Keratinocyte (primary cell): ENCODE measurements at regions not wholly inside any gene's neighbourhood (a gene's known extent, or its start where the extent isn't known, plus 50 kb on each side); places are given as distances from the start of the nearest gene placed in this dataset.

Experiments used
- EZH2 ChIP-seq: IDR thresholded peaks from one replicate; pipeline ENCODE4 v1.6.1; 2012; ENCODE audit warnings: inconsistent platforms, mild to moderate bottlenecking, low read length, moderate library complexity
- TF ChIP-seq, protein P1 (sequence below), 3 experiments: IDR thresholded peaks in 1 of 3; conservative IDR thresholded peaks in 1 of 3; optimal IDR thresholded peaks in 1 of 3; 2 replicates in 2 of 3; 3 replicates in 1 of 3; pipeline versions ENCODE3 to v1.5.1; 2011; ENCODE audit warnings: low read length in 3 of 3, mild to moderate bottlenecking in 3 of 3, moderate library complexity in 2 of 3, control low read depth in 1 of 3, inconsistent platforms in 1 of 3; ENCODE audit not compliant: insufficient read depth in 2 of 3; ENCODE audit errors: extremely low read depth in 1 of 3

DNA sequence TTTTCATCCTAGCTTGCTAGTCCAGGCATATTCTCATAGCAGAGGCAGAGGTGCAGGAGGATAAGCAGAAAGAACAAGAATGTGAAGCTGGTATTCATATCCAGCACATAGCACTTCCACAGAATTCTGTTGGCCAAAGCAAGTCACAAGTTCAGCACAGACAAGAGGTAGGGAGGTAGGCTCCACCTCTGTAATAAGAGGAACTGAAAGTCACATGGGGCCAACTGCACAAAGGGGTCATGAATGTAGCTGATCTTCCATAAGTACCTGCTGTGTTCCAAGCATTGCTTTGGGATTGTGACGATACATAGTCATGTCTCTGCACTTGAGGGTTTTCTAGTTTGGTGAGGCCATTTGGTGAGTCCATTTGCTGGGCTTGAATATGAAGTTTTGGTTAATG is 110.8 kb upstream of the MPHOSPH6 start:
- TF ChIP-seq, protein P1, sequence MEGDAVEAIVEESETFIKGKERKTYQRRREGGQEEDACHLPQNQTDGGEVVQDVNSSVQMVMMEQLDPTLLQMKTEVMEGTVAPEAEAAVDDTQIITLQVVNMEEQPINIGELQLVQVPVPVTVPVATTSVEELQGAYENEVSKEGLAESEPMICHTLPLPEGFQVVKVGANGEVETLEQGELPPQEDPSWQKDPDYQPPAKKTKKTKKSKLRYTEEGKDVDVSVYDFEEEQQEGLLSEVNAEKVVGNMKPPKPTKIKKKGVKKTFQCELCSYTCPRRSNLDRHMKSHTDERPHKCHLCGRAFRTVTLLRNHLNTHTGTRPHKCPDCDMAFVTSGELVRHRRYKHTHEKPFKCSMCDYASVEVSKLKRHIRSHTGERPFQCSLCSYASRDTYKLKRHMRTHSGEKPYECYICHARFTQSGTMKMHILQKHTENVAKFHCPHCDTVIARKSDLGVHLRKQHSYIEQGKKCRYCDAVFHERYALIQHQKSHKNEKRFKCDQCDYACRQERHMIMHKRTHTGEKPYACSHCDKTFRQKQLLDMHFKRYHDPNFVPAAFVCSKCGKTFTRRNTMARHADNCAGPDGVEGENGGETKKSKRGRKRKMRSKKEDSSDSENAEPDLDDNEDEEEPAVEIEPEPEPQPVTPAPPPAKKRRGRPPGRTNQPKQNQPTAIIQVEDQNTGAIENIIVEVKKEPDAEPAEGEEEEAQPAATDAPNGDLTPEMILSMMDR (optimal IDR thresholded peaks at IDR 0.05 in 1 of 3, IDR thresholded peaks at IDR 0.05 in 1 of 3, conservative IDR thresholded peaks at IDR 0.05 in 1 of 3; ENCODE audit: extremely low read depth in 1 of 3, insufficient read depth in 2 of 3, low read length in 3 of 3): no peak
- no peak for TF ChIP-seq EZH2
